Effector memory CD8-positive, alpha-beta T cell (primary cell): ENCODE measurements at regions not wholly inside any gene's neighbourhood (a gene's known extent, or its start where the extent isn't known, plus 50 kb on each side); places are given as distances from the start of the nearest gene placed in this dataset.

Experiments used
- ATAC-seq: fragments of 150-1000 bp; cut with Tn5 transposase; replicated peaks from 2 replicates; pipeline ENCODE4 v1.10.0; 2021; ENCODE audit warnings: mild to moderate bottlenecking, moderate library complexity
- DNase-seq, 3 experiments: peaks; one replicate each; pipeline ENCODE4 v3.0.0; 2021
- H3K27ac Mint-ChIP-seq, 2 donors: one replicate each; pipeline ENCODE4 v1.8.0; 2022; ENCODE audit warnings: mild to moderate bottlenecking in 2 of 2, mixed read lengths in 2 of 2, moderate library complexity in 2 of 2
- H3K27me3 Mint-ChIP-seq, 2 donors: one replicate each; pipeline ENCODE4 v1.8.0; 2022; ENCODE audit warnings: mixed read lengths in 2 of 2
- H3K36me3 Mint-ChIP-seq: one replicate; pipeline ENCODE4 v1.8.0; 2022; ENCODE audit warnings: mild to moderate bottlenecking, moderate library complexity, mixed read lengths; ENCODE audit not compliant: insufficient read depth
- H3K4me1 Mint-ChIP-seq, 2 donors: one replicate each; pipeline ENCODE4 v1.8.0; 2022; ENCODE audit warnings: low read depth in 2 of 2, mixed read lengths in 2 of 2
- H3K4me3 Mint-ChIP-seq, 2 donors: one replicate each; pipeline ENCODE4 v1.8.0; 2022; ENCODE audit warnings: mild to moderate bottlenecking in 2 of 2, mixed read lengths in 2 of 2, moderate library complexity in 2 of 2
- H3K9me3 Mint-ChIP-seq, 2 donors: one replicate each; pipeline ENCODE4 v1.8.0; 2022; ENCODE audit warnings: mixed read lengths in 2 of 2

GRCh38 chr9:81225596-81225995, 463.8 kb downstream of the TLE1 start:
- no peaks in the 10 kb centered on the region for H3K27me3 Mint-ChIP-seq
- DNase-seq, result no peak
- no peaks in the 10 kb centered on the region for H3K9me3 Mint-ChIP-seq
- no peaks in the 10 kb centered on the region for H3K4me1 Mint-ChIP-seq
- H3K4me3 Mint-ChIP-seq, result no peak overlapping the region
- ATAC-seq, result no peak
- no peak overlapping the region for H3K27ac Mint-ChIP-seq
- no peaks in the 10 kb centered on the region for H3K36me3 Mint-ChIP-seq

- Mint-ChIP-seq H3K27me3 (no peaks in the 10 kb centered on the region), H3K27ac (no peak overlapping the region), H3K9me3 (no peaks in the 10 kb centered on the region), H3K4me1 (no peaks in the 10 kb centered on the region), H3K36me3 (no peaks in the 10 kb centered on the region), H3K4me3 (no peak overlapping the region)
- DNase-seq, result no peak
- no peak for ATAC-seq
These were observed 464.9 kb downstream of the TLE1 start for GRCh38 chr9:81224166-81225081.

- H3K27ac Mint-ChIP-seq, result no peak overlapping the region
- no peak for ATAC-seq
- no peak for DNase-seq
These were observed 474.4 kb downstream of the TLE1 start for GRCh38 chr9:81214975-81215374.

GRCh38 chr9:81213456-81213855, 475.9 kb downstream of the TLE1 start:
- H3K9me3 Mint-ChIP-seq, result peaks cover 5 to 11% of the 10 kb centered on the region in 2 donors
- H3K4me1 Mint-ChIP-seq, result no peaks in the 10 kb centered on the region

More at GRCh38 chr9:81214975-81215374, 474.4 kb downstream of the TLE1 start:
- Mint-ChIP-seq H3K4me1 (no peaks in the 10 kb centered on the region), H3K9me3 (peaks cover 5 to 11% of the 10 kb centered on the region in 2 donors), H3K27me3 (no peaks in the 10 kb centered on the region), H3K36me3 (no peaks in the 10 kb centered on the region), H3K4me3 (no peak overlapping the region)

GRCh38 chr9:81211741-81212140, 477.6 kb downstream of the TLE1 start:
- H3K27me3 Mint-ChIP-seq, result no peaks in the 10 kb centered on the region
- H3K9me3 Mint-ChIP-seq, result peaks cover 0 to 10% of the 10 kb centered on the region in 2 donors
- H3K4me3 Mint-ChIP-seq, result no peak overlapping the region
- no peaks in the 10 kb centered on the region for H3K36me3 Mint-ChIP-seq
- no peak overlapping the region for H3K27ac Mint-ChIP-seq
- no peak for DNase-seq
- H3K4me1 Mint-ChIP-seq, result no peaks in the 10 kb centered on the region
- ATAC-seq, result no peak

More at GRCh38 chr9:81213456-81213855, 475.9 kb downstream of the TLE1 start:
- Mint-ChIP-seq H3K36me3 (no peaks in the 10 kb centered on the region), H3K4me3 (no peak overlapping the region), H3K27me3 (no peaks in the 10 kb centered on the region), H3K27ac (no peak overlapping the region)
- DNase-seq (no peak), ATAC-seq (no peak)

GRCh38 chr9:81207651-81208050, 481.7 kb downstream of the TLE1 start:
- Mint-ChIP-seq H3K27ac (no peak overlapping the region), H3K36me3 (no peaks in the 10 kb centered on the region), H3K9me3 (peaks cover 0 to 9% of the 10 kb centered on the region in 2 donors), H3K4me1 (no peaks in the 10 kb centered on the region), H3K27me3 (no peaks in the 10 kb centered on the region), H3K4me3 (no peak overlapping the region)
- ATAC-seq (no peak), DNase-seq (no peak)

GRCh38 chr9:81202292-81202691, 487.1 kb downstream of the TLE1 start:
- DNase-seq, result no peak

GRCh38 chr9:81195206-81195605, 494.1 kb downstream of the TLE1 start:
- DNase-seq, result no peak
- no peaks in the 10 kb centered on the region for H3K27me3 Mint-ChIP-seq
- H3K27ac Mint-ChIP-seq, result no peak overlapping the region
- H3K36me3 Mint-ChIP-seq, result no peaks in the 10 kb centered on the region
- peaks cover 0 to 13% of the 10 kb centered on the region in 2 donors for H3K9me3 Mint-ChIP-seq
- H3K4me3 Mint-ChIP-seq, result no peak overlapping the region
- ATAC-seq, result no peak
- no peaks in the 10 kb centered on the region for H3K4me1 Mint-ChIP-seq

More at GRCh38 chr9:81202292-81202691, 487.1 kb downstream of the TLE1 start:
- no peak overlapping the region for H3K4me3 Mint-ChIP-seq
- ATAC-seq, result no peak
- no peaks in the 10 kb centered on the region for H3K4me1 Mint-ChIP-seq
- no peaks in the 10 kb centered on the region for H3K27me3 Mint-ChIP-seq
- no peaks in the 10 kb centered on the region for H3K36me3 Mint-ChIP-seq
- H3K9me3 Mint-ChIP-seq, result peaks cover 0 to 5% of the 10 kb centered on the region in 2 donors
- no peak overlapping the region for H3K27ac Mint-ChIP-seq

GRCh38 chr9:81193362-81194339, 495.7 kb downstream of the TLE1 start:
- Mint-ChIP-seq H3K27me3 (no peaks in the 10 kb centered on the region), H3K4me3 (no peak overlapping the region), H3K9me3 (peaks cover 0 to 9% of the 10 kb centered on the region in 2 donors), H3K36me3 (no peaks in the 10 kb centered on the region), H3K27ac (no peak overlapping the region), H3K4me1 (no peaks in the 10 kb centered on the region)
- ATAC-seq, result no peak
- DNase-seq, result no peak

GRCh38 chr9:81191222-81191621, 498.1 kb downstream of the TLE1 start:
- Mint-ChIP-seq H3K27ac (no peak overlapping the region), H3K9me3 (peaks cover 0 to 7% of the 10 kb centered on the region in 2 donors), H3K4me3 (no peak overlapping the region), H3K36me3 (no peaks in the 10 kb centered on the region), H3K27me3 (no peaks in the 10 kb centered on the region), H3K4me1 (no peaks in the 10 kb centered on the region)
- ATAC-seq, result no peak
- DNase-seq, result no peak

- DNase-seq (no peak), ATAC-seq (no peak)
- peaks cover 0 to 7% of the 10 kb centered on the region in 2 donors for H3K9me3 Mint-ChIP-seq
- H3K27ac Mint-ChIP-seq, result no peak overlapping the region
- no peaks in the 10 kb centered on the region for H3K36me3 Mint-ChIP-seq
- H3K4me1 Mint-ChIP-seq, result no peaks in the 10 kb centered on the region
- H3K27me3 Mint-ChIP-seq, result no peaks in the 10 kb centered on the region
- H3K4me3 Mint-ChIP-seq, result no peak overlapping the region
These were observed 498.7 kb downstream of the TLE1 start for GRCh38 chr9:81190659-81191058.

GRCh38 chr9:81183761-81184160, 505.6 kb downstream of the TLE1 start:
- no peaks in the 10 kb centered on the region for H3K36me3 Mint-ChIP-seq
- no peak overlapping the region for H3K4me3 Mint-ChIP-seq
- ATAC-seq (no peak), DNase-seq (no peak)
- H3K9me3 Mint-ChIP-seq, result peaks cover 0 to 2% of the 10 kb centered on the region in 2 donors
- H3K4me1 Mint-ChIP-seq, result no peaks in the 10 kb centered on the region
- H3K27me3 Mint-ChIP-seq, result no peaks in the 10 kb centered on the region
- H3K27ac Mint-ChIP-seq, result no peak overlapping the region

- Mint-ChIP-seq H3K4me3 (no peak overlapping the region), H3K9me3 (peaks cover 0 to 3% of the 10 kb centered on the region in 2 donors), H3K36me3 (no peaks in the 10 kb centered on the region), H3K27me3 (no peaks in the 10 kb centered on the region), H3K4me1 (no peaks in the 10 kb centered on the region), H3K27ac (no peak overlapping the region)
- DNase-seq (no peak), ATAC-seq (no peak)
These were observed 506.9 kb downstream of the TLE1 start for GRCh38 chr9:81182431-81182830.
